AG20443 (cell line): ENCODE measurements at regions not wholly inside any gene's neighbourhood (a gene's known extent, or its start where the extent isn't known, plus 50 kb on each side); places are given as distances from the start of the nearest gene placed in this dataset.
"Not testable (repeated sequence)": the region's sequence is repeated elsewhere in the genome, so short reads cannot be mapped to it uniquely, and the experiment has no call there.

ENCODE experiments used
- DNase-seq: peaks from one replicate; pipeline ENCODE4 v3.0.0; 2012; ENCODE audit warnings: low spot score, mixed read lengths

DNA sequence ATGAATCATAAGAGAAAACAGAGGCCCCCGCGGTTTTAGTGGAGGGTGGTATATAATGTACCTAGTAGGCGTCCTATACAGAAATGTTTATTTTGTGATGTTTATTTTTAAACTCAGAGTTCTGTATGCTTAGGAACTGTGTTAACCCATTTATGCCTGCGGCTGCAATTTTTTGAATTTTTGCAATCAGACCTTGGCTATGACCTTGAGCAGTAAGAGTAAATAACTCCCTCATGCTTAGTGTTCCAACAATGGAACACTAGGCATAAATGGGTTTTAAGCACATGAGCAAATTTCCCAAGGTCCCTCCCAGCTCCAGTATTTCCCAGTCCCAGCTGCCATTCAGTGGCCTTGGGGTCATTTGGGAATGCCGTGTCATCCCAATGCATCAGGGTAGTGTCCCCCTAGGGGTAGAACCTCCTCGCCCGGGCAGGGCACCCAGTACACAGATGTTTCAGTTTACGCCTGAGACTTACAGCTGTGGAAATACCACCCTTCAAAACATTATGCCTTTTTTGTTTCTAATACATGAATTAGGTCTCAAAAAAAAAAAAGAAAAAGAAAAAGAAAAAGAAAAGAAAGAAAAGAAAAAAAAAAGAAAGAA lies 605.8 kb upstream of the CDH11 start:
- DNase-seq: no peak

- DNase-seq: no peak
Observed at GRCh38 chr16:65725156-65725845, 603.4 kb upstream of the CDH11 start.

DNA sequence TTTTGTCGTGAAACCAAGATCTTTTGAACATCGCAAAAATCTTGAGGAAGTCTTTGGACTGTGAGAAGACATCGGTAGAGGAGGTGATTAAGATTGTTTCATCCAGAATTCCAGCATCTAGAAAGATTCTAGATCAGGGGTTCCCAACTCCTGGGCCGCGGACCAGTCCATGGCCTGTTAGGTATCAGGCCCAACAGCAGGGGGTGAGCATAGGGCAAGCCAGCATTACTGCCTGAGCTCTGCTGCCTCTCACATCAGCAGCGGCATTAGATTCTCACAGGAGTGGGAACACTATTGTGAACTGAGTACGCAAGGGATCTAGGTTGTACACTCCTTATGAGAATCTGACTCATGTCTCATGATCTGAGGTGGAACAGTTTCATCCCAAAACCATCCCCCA lies 600.6 kb upstream of the CDH11 start:
- DNase-seq: no peak

DNA sequence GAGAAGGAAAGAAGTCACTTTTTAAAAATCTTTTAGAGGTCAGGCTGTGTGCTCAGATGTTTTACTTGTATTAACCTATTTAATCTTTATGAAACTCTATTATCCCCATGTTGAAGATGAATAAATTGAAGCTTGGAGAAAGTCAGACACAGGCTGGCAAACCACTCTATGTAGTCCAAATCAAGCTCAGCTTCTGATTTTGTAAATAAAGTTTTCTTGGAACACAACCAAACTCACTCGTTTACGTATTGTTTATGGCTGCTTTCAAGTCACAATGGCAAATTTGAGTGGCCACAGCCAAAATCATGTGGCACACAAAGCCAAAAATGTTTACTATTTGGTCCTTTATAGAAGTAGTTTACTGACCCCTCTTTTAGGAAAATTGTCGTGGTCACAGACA lies 596.0 kb upstream of the CDH11 start:
- no peak for DNase-seq

DNA sequence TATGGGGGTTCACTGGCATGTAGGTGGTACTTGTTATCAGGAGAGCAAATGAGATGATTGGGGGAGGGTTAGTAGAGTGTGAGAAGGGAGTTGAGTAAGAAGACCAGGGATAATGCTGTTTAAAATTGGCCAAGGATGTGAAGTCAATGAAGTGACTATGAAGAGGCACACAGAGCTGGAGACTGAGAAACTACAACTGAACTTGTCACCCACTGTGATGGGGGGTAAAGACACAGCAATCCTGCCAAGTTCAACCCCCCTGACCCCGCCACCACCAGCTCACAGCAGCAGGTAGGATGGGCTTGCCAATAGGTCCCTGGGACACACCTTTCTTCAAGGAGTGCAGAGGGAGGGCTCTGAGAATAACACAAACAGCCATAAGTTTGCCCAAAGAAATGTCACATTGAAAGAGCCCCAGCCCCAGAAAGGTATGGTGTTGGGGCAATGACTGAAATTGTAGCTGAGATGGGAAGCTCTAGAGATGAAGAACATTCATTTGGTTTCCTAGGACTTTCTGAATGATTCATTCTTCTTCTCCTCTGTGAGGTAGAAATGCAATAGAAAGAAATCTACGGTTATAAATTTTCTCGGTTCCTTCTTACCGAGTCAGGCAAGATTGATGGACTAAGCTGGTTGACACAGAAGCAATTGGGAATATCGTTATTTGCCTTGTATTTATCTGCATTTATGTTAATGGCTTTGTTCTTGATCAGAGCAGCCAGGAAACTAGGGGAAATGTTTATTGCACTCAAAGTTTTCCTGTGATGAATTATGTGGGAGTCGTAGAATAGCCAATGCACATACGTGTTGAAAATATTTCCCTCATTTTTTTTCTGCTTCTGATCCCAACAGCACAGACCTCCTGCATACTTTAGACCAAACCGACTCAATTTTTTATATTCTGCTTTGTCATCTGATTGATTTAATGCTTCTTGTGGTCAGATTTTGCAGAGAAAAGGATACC lies 595.2 kb upstream of the CDH11 start:
- DNase-seq: no peak

GRCh38 chr16:65713181-65713808 lies 591.4 kb upstream of the CDH11 start:
- no peak for DNase-seq

DNA sequence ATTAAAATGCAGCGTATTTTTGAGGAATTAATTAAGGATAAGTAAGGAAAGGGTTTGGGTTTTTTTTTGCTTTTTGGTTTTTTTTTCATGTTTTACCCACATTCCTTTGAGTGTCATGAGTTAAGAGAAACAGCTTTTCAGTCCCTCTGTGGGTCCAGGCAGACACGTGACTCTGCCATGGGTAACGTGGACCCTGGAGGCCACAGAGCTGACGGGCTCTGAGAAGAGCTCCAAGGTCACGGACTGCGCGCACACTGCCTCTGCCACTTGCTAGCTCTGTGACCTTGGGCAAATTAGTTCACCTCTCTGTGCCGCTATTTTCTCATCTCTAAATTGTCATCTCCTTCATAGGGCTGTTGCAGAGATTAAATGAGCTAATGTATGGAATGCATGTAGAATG lies 588.2 kb upstream of the CDH11 start:
- no peak for DNase-seq

GRCh38 chr16:65704866-65705265 lies 583.0 kb upstream of the CDH11 start:
- DNase-seq: peak; percentile 24

DNA sequence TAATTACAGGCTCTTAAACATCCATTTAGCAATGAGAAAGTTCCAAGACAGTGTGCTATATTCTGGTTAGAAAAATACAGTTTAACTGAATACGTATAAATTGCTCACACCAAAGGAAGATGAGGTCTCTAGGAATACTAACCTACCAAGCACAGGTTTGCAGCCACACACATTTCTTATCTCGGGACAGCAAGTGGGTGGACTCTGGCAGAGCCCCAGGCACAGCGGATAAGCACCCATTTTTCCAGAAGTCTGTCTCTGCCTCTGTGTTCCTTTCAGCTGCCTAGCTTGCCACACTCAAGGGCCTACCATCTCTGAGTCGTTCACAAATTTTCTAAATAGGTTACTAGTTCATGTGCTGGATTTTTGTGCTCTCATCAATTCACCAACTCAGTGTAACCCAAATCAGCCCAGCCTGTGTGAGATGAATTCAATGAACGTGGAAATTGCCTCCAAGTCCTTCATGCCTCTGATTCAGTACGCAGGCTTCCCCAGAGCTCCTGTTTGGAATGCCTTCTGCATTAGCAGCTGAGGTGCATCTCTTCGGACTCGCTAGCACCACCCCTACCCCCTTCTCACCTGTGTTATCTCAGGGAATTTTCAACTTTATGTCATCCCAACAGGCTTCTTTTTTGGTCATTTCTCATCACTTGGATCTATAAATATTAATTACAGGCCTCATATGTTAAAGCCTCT lies 581.0 kb upstream of the CDH11 start:
- no peak for DNase-seq

DNA sequence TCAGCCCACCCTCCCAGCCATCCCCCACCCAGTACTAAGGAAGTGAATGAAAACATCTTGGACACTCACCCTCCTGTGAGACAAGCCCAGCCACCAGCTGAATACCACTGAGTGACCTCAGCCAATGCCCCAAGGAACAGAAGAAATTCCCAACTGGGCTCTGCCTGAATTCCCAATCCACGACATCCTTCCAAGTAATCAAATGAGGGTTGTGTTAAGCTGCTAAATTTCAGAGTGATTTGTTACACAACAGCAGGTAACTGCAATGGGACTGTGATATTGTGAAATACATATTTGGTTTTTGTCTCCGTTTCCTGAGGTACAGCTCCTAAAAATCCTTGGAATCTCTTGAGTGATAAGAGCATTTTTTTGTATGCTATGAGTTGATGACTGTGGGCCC lies 578.7 kb upstream of the CDH11 start:
- no peak for DNase-seq

DNA sequence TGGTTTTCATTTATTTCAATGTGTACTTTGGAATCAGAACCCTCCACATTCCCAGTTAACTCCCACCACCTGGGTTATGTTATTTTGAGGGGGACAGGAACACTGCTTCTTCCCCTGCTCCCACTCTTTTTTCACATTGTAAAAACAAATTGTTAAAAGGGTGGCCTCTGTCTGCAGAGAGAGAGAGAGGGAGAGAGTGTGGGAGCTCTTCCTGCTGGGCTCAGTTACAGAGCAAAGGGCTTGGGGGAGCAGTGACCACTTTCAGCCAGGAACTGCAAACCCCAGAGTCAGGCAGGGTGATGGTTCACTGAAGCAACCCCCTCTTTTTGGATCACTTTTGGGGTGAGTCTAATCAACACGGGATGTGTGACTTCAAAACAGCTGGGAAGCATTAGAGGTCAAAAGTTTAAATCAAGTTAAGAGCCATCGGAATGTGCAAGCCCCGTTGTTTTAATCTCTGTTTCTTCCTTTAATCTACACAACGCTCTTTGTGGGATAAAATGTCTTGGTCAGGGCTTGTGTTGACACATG lies 577.0 kb upstream of the CDH11 start:
- DNase-seq: peak; percentile 28

- DNase-seq: no peak
Observed at GRCh38 chr16:65697521-65697920, 575.7 kb upstream of the CDH11 start.

- peak; percentile 20 for DNase-seq
Observed at GRCh38 chr16:65697065-65697464, 575.2 kb upstream of the CDH11 start.

- not testable (repeated sequence) for DNase-seq
Observed at GRCh38 chr16:65691846-65692245, 570.0 kb upstream of the CDH11 start.

GRCh38 chr16:65689726-65690125 lies 567.9 kb upstream of the CDH11 start:
- DNase-seq: no peak

GRCh38 chr16:65688301-65688700 lies 566.4 kb upstream of the CDH11 start:
- no peak for DNase-seq

- DNase-seq: no peak
Observed at GRCh38 chr16:65684230-65684629, 562.4 kb upstream of the CDH11 start.

- no peak for DNase-seq
Observed at GRCh38 chr16:65681406-65681805, 559.5 kb upstream of the CDH11 start.

DNA sequence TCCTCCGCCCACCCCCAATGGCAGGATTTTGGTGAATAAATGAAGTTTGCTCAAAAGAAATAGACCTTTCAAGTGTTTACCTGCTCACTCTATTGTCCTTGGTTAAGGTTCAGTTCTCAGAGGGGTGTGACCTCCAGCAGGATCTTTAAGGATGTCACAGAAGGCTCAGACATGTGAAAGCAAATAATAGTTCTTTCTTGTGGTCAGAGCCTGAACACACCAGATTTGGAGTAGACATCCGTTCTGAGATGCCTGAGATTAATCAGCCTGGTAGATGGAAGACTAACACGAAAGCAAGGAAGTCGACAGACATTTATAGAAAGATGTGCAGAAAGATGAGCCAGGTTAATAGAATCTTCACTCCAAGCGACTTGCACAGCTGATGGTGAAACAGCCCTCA lies 557.9 kb upstream of the CDH11 start:
- DNase-seq: no peak

- no peak for DNase-seq
Observed at GRCh38 chr16:65675161-65675560, 553.3 kb upstream of the CDH11 start.

- peak; percentile 62 for DNase-seq
Observed at GRCh38 chr16:65672960-65673359, 551.1 kb upstream of the CDH11 start.

GRCh38 chr16:65671071-65671470 lies 549.2 kb upstream of the CDH11 start:
- DNase-seq: no peak
